ENCODE measurements at regions not wholly inside any gene's neighbourhood (a gene's known extent, or its start where the extent isn't known, plus 50 kb on each side); places are given as distances from the start of the nearest gene placed in this dataset.

GRCh38 chr16:63596716-63597115, 1525.1 kb downstream of the CDH11 start:
- DNase-seq = no peak
- TF ChIP-seq CTCF (IDR thresholded peaks at IDR 0.05; ENCODE audit: low read depth, low read length) = no peak
- H3K36me3 ChIP-seq = no peaks in the 10 kb centered on the region
- H3K27ac ChIP-seq = no peak overlapping the region
- H3K27me3 ChIP-seq (ENCODE audit: insufficient read depth, low read depth, severe bottlenecking) = no peaks in the 10 kb centered on the region
- no peaks in the 10 kb centered on the region for H3K9me3 ChIP-seq (ENCODE audit: severe bottlenecking)
- H3K4me3 ChIP-seq (ENCODE audit: low read depth, low read length) = no peak overlapping the region

- TF ChIP-seq CTCF (IDR thresholded peaks at IDR 0.05; ENCODE audit: low read depth, low read length) = no peak
- no peak overlapping the region for H3K4me3 ChIP-seq (ENCODE audit: low read depth, low read length)
Measured at GRCh38 chr16:63592852-63593251, 1529.0 kb downstream of the CDH11 start.

GRCh38 chr16:63581570-63581969, 1540.3 kb downstream of the CDH11 start:
- no peak overlapping the region for H3K27ac ChIP-seq

More at GRCh38 chr16:63592852-63593251, 1529.0 kb downstream of the CDH11 start:
- Histone ChIP-seq H3K27me3 (ENCODE audit: insufficient read depth, low read depth, severe bottlenecking) (no peaks in the 10 kb centered on the region), H3K36me3 (no peaks in the 10 kb centered on the region), H3K27ac (no peak overlapping the region), H3K9me3 (ENCODE audit: severe bottlenecking) (no peaks in the 10 kb centered on the region)
- DNase-seq = no peak

GRCh38 chr16:63578791-63579190, 1542.6 kb upstream of the CDH8 start:
- H3K9me3 ChIP-seq (ENCODE audit: severe bottlenecking) = no peaks in the 10 kb centered on the region
- no peaks in the 10 kb centered on the region for H3K27me3 ChIP-seq (ENCODE audit: insufficient read depth, low read depth, severe bottlenecking)
- H3K36me3 ChIP-seq = no peaks in the 10 kb centered on the region
- DNase-seq = no peak
- TF ChIP-seq CTCF (IDR thresholded peaks at IDR 0.05; ENCODE audit: low read depth, low read length) = no peak
- no peak overlapping the region for H3K4me3 ChIP-seq (ENCODE audit: low read depth, low read length)
- H3K27ac ChIP-seq = no peak overlapping the region

More at GRCh38 chr16:63581570-63581969, 1540.3 kb downstream of the CDH11 start:
- Histone ChIP-seq H3K9me3 (ENCODE audit: severe bottlenecking) (no peaks in the 10 kb centered on the region), H3K27me3 (ENCODE audit: insufficient read depth, low read depth, severe bottlenecking) (no peaks in the 10 kb centered on the region), H3K4me3 (ENCODE audit: low read depth, low read length) (no peak overlapping the region), H3K36me3 (no peaks in the 10 kb centered on the region)
- no peak for DNase-seq
- TF ChIP-seq CTCF (IDR thresholded peaks at IDR 0.05; ENCODE audit: low read depth, low read length) = no peak

GRCh38 chr16:63577891-63578290, 1541.7 kb upstream of the CDH8 start:
- H3K27me3 ChIP-seq (ENCODE audit: insufficient read depth, low read depth, severe bottlenecking) = no peaks in the 10 kb centered on the region
- no peaks in the 10 kb centered on the region for H3K9me3 ChIP-seq (ENCODE audit: severe bottlenecking)
- no peak for TF ChIP-seq CTCF (IDR thresholded peaks at IDR 0.05; ENCODE audit: low read depth, low read length)
- H3K4me3 ChIP-seq (ENCODE audit: low read depth, low read length) = no peak overlapping the region
- no peaks in the 10 kb centered on the region for H3K36me3 ChIP-seq
- DNase-seq = no peak
- H3K27ac ChIP-seq = no peak overlapping the region

- Histone ChIP-seq H3K36me3 (no peaks in the 10 kb centered on the region), H3K9me3 (ENCODE audit: severe bottlenecking) (no peaks in the 10 kb centered on the region), H3K4me3 (ENCODE audit: low read depth, low read length) (no peak overlapping the region), H3K27me3 (ENCODE audit: insufficient read depth, low read depth, severe bottlenecking) (no peaks in the 10 kb centered on the region), H3K27ac (no peak overlapping the region)
- no peak for DNase-seq
- no peak for TF ChIP-seq CTCF (IDR thresholded peaks at IDR 0.05; ENCODE audit: low read depth, low read length)
Measured at GRCh38 chr16:63575041-63575440, 1538.8 kb upstream of the CDH8 start.
